K562 (cell line): ENCODE measurements at regions not wholly inside any gene's neighbourhood (a gene's known extent, or its start where the extent isn't known, plus 50 kb on each side); places are given as distances from the start of the nearest gene placed in this dataset.
A peak's percentile ranks its signal among the peaks of the same experiment; 100 is the strongest.

Experiments
- ATF1 ChIP-seq, 2 experiments: fragments of 450-650 bp in 1 of 2; IDR thresholded peaks; 2 replicates each; pipeline ENCODE4 v1.6.1; 2016; ENCODE audit warnings: missing compliant biosample characterization in 1 of 2, missing genetic modification characterization in 1 of 2
- BMI1 ChIP-seq: fragments of 150-350 bp; IDR thresholded peaks from 2 replicates; pipeline ENCODE4 v1.6.1; 2014; ENCODE audit warnings: low read length
- CHD1 ChIP-seq: fragments of 200-600 bp; sonication (generic); IDR thresholded peaks from one replicate; pipeline ENCODE4 v1.6.1; 2012; ENCODE audit warnings: mild to moderate bottlenecking, moderate library complexity, low read length, inconsistent platforms
- HMG20B ChIP-seq: fragments of 250-450 bp; sonication (Bioruptor Pico); IDR thresholded peaks from 2 replicates; pipeline ENCODE4 v1.5.0; 2021; ENCODE audit warnings: mild to moderate bottlenecking
- HNRNPK ChIP-seq: fragments of 200-400 bp; formaldehyde crosslinking; IDR thresholded peaks from one replicate; pipeline ENCODE4 v1.6.1; 2018; ENCODE audit warnings: mild to moderate bottlenecking, low read depth, low read length; ENCODE audit not compliant: poor library complexity, severe bottlenecking
- JUN ChIP-seq, 2 experiments: sonication (generic) in 1 of 2; formaldehyde crosslinking in 1 of 2; IDR thresholded peaks; 2 replicates each; pipeline versions ENCODE4 v1.6.1 to v1.8.0; 2012 to 2022; ENCODE audit warnings: borderline replicate concordance in 2 of 2, mild to moderate bottlenecking in 2 of 2, improper control_type of control experiment in 1 of 2, low read depth in 1 of 2, low read length in 1 of 2, missing genetic modification reagents in 1 of 2
- KLF1 ChIP-seq: fragments of 450-650 bp; IDR thresholded peaks from 2 replicates; pipeline ENCODE4 v1.6.1; 2016; ENCODE audit warnings: missing genetic modification characterization, missing compliant biosample characterization
- MYC ChIP-seq, 2 experiments: fragments of 250-450 bp in 1 of 2; sonication (Bioruptor Pico) in 1 of 2; IDR thresholded peaks; 2 replicates each; pipeline versions ENCODE4 v1.5.1 to v1.6.1; 2012 to 2021; ENCODE audit warnings: low read depth in 2 of 2, borderline replicate concordance in 1 of 2, improper control_type of control experiment in 1 of 2, low read length in 1 of 2, mild to moderate bottlenecking in 1 of 2, moderate library complexity in 1 of 2
- MYNN ChIP-seq, 2 experiments: sonication (generic); formaldehyde crosslinking in 1 of 2; IDR thresholded peaks; 2 replicates each; pipeline versions ENCODE4 v1.5.0 to v1.6.1; 2016 to 2020; ENCODE audit warnings: antibody characterized with exemption in 1 of 2, missing genetic modification reagents in 1 of 2
- NR3C1 ChIP-seq: sonication (generic); formaldehyde crosslinking; IDR thresholded peaks from 2 replicates; pipeline ENCODE4 v1.8.1; 2022; ENCODE audit warnings: missing genetic modification reagents
- PHTF2 ChIP-seq: fragments of 250-450 bp; sonication (Bioruptor Pico); IDR thresholded peaks from 2 replicates; pipeline ENCODE4 v1.5.0; 2021; ENCODE audit warnings: mild to moderate bottlenecking
- SAFB2 ChIP-seq: fragments of 200-400 bp; formaldehyde crosslinking; IDR thresholded peaks from 2 replicates; pipeline ENCODE4 v1.6.1; 2018; ENCODE audit warnings: borderline replicate concordance, low read length, low read depth, moderate library complexity; ENCODE audit not compliant: severe bottlenecking
- TSC22D4 ChIP-seq: fragments of 450-650 bp; IDR thresholded peaks from 2 replicates; pipeline ENCODE4 v1.6.1; 2016; ENCODE audit warnings: missing genetic modification characterization, missing biosample characterization, control low read depth
- ZFP1 ChIP-seq: fragments of 450-650 bp; formaldehyde crosslinking; IDR thresholded peaks from 2 replicates; pipeline ENCODE4 v1.4.0; 2020; ENCODE audit warnings: mild to moderate bottlenecking, mixed read lengths
- ZNF316 ChIP-seq: fragments of 450-650 bp; IDR thresholded peaks from 2 replicates; pipeline ENCODE4 v1.6.1; 2016
- ZNF668 ChIP-seq: fragments of 250-450 bp; sonication (Bioruptor Pico); IDR thresholded peaks from 2 replicates; pipeline ENCODE4 v1.8.0; 2022; ENCODE audit warnings: mild to moderate bottlenecking, inconsistent platforms
- ZNF76 ChIP-seq: fragments of 250-450 bp; sonication (Bioruptor Pico); IDR thresholded peaks from 2 replicates; pipeline ENCODE4 v1.4.0; 2020; ENCODE audit warnings: mild to moderate bottlenecking, moderate library complexity, borderline replicate concordance
- TF ChIP-seq, protein P1 (sequence below): sonication (generic); IDR thresholded peaks from 2 replicates; pipeline ENCODE4 v1.6.1; 2016
- TF ChIP-seq, protein P2 (sequence below): fragments of 450-650 bp; formaldehyde crosslinking; IDR thresholded peaks from 2 replicates; pipeline ENCODE4 v1.4.0; 2022; ENCODE audit warnings: mild to moderate bottlenecking, moderate library complexity
- TF ChIP-seq, protein P3 (sequence below), 2 experiments: fragments of 450-650 bp; conservative IDR thresholded peaks; 2 replicates each; pipeline ENCODE4 v1.6.1; 2017; ENCODE audit warnings: mild to moderate bottlenecking in 2 of 2, moderate library complexity in 2 of 2
- TF ChIP-seq, protein P4 (sequence below): fragments of 250-450 bp; sonication (Bioruptor Pico); IDR thresholded peaks from 2 replicates; pipeline ENCODE4 v1.5.1; 2021; ENCODE audit warnings: mild to moderate bottlenecking

DNA sequence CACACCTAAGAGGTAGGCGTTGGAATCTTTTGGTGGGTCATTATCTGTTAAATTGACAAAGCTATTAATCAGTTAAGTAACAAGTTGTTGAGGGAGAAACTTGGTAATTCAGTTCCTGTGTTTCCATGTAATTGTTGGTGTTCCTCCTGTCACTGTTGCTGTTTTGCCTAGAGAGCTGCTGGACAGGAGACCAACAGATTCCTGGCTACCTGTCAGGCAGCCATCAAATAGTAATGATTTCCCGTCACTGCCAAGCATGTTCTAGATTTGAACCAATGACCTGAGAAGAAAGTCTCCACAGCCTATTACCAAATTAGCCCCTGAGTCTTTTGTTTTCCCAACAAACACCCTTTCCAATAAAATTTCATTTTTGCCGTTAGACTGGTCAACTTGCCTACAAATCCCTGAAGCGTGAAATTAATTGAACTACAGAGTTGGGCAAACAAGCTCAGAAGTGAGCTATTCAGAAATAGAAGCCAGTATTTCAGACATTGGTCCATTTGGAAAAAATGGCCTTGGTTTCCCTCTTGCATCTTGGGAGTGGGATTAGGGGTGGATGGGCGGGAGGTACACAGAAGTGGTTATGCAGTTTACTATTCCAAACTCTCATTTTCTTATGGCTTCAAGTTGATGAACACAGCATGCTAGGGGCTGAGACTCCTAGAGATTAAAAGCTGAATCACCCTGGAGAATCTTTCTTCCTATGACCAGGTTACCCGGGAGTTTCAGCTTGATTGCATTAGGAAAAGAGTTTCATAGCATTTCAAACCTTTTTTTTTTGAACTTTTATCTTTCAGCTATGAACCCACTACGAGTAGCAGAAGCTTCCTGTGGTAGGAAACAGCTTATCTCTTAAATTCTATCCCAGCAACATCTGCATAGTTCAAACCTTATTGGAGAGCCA lies 262.8 kb upstream of the MAF start (continued):
- TF ChIP-seq HNRNPK, result no peak
- TF ChIP-seq, protein P1, sequence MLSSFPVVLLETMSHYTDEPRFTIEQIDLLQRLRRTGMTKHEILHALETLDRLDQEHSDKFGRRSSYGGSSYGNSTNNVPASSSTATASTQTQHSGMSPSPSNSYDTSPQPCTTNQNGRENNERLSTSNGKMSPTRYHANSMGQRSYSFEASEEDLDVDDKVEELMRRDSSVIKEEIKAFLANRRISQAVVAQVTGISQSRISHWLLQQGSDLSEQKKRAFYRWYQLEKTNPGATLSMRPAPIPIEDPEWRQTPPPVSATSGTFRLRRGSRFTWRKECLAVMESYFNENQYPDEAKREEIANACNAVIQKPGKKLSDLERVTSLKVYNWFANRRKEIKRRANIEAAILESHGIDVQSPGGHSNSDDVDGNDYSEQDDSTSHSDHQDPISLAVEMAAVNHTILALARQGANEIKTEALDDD, result peak; percentile 66; the same call in 1 of the 2 replicates
- TF ChIP-seq, protein P2, sequence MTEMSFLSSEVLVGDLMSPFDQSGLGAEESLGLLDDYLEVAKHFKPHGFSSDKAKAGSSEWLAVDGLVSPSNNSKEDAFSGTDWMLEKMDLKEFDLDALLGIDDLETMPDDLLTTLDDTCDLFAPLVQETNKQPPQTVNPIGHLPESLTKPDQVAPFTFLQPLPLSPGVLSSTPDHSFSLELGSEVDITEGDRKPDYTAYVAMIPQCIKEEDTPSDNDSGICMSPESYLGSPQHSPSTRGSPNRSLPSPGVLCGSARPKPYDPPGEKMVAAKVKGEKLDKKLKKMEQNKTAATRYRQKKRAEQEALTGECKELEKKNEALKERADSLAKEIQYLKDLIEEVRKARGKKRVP (CRISPR knock-in tag), result peak; percentile 89
- no peak for TF ChIP-seq NR3C1 (CRISPR knock-in tag)
- peak; percentile 85 for TF ChIP-seq MYNN (IDR thresholded peaks at IDR 0.05)
- no peak for TF ChIP-seq MYNN (CRISPR knock-in tag; IDR thresholded peaks at IDR 0.05)
- peak; percentile 61; the same call in 1 of the 2 replicates for TF ChIP-seq MYC (IDR thresholded peaks at IDR 0.05; ENCODE audit: low read depth, low read length)
- peak; percentile 70; the same call in 1 of the 2 replicates for TF ChIP-seq MYC (CRISPR knock-in tag; IDR thresholded peaks at IDR 0.05; ENCODE audit: borderline replicate concordance, low read depth)
- no peak for TF ChIP-seq BMI1
- TF ChIP-seq TSC22D4, result no peak
- no peak for TF ChIP-seq ZFP1 (CRISPR knock-in tag)
- no peak for TF ChIP-seq HMG20B
- no peak for TF ChIP-seq CHD1
- TF ChIP-seq, protein P3, sequence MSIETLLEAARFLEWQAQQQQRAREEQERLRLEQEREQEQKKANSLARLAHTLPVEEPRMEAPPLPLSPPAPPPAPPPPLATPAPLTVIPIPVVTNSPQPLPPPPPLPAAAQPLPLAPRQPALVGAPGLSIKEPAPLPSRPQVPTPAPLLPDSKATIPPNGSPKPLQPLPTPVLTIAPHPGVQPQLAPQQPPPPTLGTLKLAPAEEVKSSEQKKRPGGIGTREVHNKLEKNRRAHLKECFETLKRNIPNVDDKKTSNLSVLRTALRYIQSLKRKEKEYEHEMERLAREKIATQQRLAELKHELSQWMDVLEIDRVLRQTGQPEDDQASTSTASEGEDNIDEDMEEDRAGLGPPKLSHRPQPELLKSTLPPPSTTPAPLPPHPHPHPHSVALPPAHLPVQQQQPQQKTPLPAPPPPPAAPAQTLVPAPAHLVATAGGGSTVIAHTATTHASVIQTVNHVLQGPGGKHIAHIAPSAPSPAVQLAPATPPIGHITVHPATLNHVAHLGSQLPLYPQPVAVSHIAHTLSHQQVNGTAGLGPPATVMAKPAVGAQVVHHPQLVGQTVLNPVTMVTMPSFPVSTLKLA (conservative IDR thresholded peaks at IDR 0.05), result no peak; a peak in 1 of 4 replicates
- peak; percentile 35; the same call in 1 of the 2 replicates for TF ChIP-seq ZNF316
- no peak for TF ChIP-seq PHTF2 (CRISPR knock-in tag)
- TF ChIP-seq ZNF76 (CRISPR knock-in tag), result 0 out of 2 replicates have a peak, but pooled peaks have one; percentile 32
- TF ChIP-seq, protein P4, sequence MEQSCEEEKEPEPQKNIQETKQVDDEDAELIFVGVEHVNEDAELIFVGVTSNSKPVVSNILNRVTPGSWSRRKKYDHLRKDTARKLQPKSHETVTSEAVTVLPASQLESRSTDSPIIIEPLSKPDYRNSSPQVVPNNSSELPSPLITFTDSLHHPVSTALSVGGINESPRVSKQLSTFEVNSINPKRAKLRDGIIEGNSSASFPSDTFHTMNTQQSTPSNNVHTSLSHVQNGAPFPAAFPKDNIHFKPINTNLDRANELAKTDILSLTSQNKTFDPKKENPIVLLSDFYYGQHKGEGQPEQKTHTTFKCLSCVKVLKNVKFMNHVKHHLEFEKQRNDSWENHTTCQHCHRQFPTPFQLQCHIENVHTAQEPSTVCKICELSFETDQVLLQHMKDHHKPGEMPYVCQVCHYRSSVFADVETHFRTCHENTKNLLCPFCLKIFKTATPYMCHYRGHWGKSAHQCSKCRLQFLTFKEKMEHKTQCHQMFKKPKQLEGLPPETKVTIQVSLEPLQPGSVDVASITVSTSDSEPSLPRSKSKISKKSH (CRISPR knock-in tag), result no peak
- peak; percentile 75 for TF ChIP-seq JUN (IDR thresholded peaks at IDR 0.05; ENCODE audit: borderline replicate concordance, low read depth, low read length)
- no peak for TF ChIP-seq JUN (CRISPR knock-in tag; IDR thresholded peaks at IDR 0.05; ENCODE audit: borderline replicate concordance)
- TF ChIP-seq KLF1 (tag), result no peak
- no peak for TF ChIP-seq SAFB2
- no peak for TF ChIP-seq ATF1 (CRISPR knock-in tag; IDR thresholded peaks at IDR 0.05)
- TF ChIP-seq ATF1 (tag; IDR thresholded peaks at IDR 0.05), result peak; percentile 46
- peak; percentile 80; the same call in 1 of the 2 replicates for TF ChIP-seq ZNF668 (CRISPR knock-in tag)
